GM21381 (cell line): ENCODE measurements at regions not wholly inside any gene's neighbourhood (a gene's known extent, or its start where the extent isn't known, plus 50 kb on each side); places are given as distances from the start of the nearest gene placed in this dataset.

Experiments used
- ATAC-seq: cut with Tn5 transposase; IDR thresholded peaks from one replicate; pipeline ENCODE4 v1.9.1; 2021; ENCODE audit warnings: mild to moderate bottlenecking, moderate library complexity; ENCODE audit not compliant: unreplicated experiment

DNA sequence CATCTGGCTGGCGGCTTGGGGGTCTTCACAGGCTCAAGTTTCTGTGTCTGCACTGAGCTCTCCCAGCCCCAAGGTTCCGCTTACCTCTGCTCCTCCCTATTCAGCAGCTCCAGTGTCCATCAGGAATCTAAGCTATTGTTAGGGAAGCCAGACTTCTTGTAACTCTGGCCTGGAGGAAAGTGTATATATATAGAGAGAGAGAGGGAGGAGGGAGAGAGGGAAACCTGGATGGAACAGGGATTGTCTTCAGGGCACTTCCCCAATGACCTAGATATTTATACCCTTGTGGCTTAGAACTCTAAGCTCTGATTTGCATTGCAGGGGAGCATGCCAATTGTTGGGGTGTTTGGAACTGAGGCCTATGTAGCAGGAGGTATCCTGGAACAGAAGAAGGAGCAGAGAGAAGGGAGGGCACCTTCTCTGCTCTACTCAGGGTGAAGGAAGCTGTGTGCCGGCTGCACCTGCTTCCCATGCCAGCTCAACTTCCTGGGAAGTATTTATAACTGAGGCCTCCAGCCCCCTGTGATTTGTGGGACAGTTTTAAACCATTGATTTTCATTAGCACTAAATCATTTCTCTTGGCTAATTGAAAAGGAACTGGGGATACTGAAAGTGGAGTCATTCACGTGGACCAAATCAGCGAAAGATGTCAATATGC is 70.9 kb downstream of the NAV1 start:
- ATAC-seq: no peak

GRCh38 chr1:201610858-201611257 is 71.9 kb downstream of the NAV1 start:
- ATAC-seq: no peak

DNA sequence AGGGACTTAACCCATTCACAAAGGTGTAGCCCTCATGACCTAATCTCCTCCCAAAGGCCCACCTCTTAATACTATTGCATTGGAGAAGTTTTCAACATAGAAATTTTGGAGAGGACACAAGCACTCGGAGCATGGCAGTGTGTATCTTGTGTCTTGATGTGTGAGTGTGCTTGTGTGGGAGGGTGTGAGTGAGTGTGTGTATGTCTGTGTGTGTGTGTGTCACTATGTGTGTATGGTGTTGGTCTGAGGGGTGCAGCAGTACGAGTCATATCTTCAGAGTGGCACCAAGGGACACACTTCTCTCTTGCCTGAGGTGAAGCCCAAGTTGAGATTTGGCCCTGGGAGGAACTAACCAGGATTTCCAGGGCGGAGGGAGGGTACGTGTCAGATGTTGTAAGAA is 73.7 kb downstream of the NAV1 start:
- no peak for ATAC-seq

DNA sequence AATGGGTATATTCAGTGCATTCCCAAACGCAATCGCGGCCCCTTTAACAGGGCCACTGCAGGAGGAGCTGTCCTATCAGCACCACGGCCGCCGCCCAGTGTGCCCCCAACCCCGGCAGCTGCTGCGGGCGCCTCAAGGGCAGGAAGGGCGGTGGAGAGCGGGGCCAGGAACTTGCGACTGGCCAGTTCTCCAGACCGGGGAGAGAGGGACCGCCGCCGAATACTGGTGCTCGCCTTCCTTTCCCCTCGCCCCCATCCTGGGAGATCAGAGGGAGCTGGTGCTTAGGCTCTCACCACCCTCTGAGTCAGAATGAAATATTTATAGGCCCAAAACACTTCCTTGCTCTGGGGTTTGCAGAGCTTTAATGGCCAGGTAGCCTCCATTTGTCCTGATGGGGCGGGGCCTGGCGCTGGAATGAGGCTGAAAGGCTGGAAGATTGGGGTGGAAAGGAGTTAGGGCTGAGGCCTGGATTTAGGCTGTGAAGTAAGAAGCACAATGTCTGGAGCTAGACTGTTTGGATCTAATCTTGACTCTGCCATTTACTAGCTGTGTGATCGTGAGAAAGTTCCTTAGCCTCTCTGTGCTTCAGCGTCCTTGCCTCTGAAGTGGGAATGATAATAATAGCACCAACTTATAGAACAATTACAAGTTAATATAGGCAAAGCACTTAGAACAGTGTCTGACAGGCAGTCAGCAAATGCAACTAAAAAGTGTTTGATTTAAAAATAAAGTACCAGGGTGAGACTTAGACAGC is 75.5 kb downstream of the NAV1 start:
- no peak for ATAC-seq

GRCh38 chr1:201617157-201617556 is 78.2 kb downstream of the NAV1 start:
- no peak for ATAC-seq

GRCh38 chr1:201618389-201618788 is 79.5 kb downstream of the NAV1 start:
- no peak for ATAC-seq

- no peak for ATAC-seq
Measured at GRCh38 chr1:201618905-201619304, 80.0 kb downstream of the NAV1 start.

- ATAC-seq: no peak
Measured at GRCh38 chr1:201619513-201619912, 80.6 kb downstream of the NAV1 start.

GRCh38 chr1:201622353-201622752 is 83.4 kb downstream of the NAV1 start:
- no peak for ATAC-seq

GRCh38 chr1:201622824-201623223 is 83.9 kb downstream of the NAV1 start:
- ATAC-seq: no peak

GRCh38 chr1:201624741-201625225 is 85.9 kb downstream of the NAV1 start:
- no peak for ATAC-seq

DNA sequence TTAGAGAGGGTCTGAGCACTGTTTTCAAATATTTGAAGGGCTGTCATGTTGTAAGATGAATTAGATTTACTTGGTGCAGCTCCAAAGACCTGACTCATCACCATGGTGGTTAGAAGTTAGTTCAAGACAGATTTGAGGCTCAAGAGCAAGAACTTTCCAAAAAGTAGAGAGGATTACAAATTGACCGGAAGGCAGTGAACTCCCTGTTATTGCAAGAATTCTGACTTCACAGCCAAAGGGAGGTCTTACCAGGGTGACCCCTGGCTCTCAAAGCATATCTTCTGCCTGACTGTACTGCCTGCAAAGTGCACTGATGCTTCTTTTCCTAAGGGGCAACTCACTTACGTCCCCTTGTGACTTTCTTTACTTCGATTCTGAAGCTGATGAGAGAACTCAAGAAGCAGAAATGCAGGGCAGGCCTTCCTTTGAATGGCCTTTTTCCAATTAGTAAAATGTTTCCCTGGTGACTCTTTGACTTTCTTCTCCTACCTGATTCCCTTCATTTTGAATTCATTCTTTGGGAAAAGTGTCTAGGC is 86.4 kb downstream of the NAV1 start:
- no peak for ATAC-seq

DNA sequence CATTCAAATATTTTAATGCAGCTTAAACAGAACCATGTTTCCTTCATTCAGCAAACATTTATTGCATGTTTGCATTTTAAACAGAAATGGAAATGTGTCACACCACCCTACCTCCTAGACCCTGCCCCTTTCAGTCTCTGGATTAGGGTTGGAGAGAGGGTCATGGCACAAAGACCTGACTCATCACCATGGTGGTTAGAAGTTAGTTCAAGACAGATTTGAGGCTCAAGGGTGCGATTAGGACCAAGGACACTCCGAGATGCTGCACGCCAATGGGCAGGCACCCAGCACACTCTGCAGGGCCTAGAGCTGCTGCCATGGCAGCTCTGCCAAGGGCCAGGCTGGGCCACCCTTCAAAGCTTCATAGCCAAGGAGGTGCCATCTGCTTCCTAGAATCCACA is 86.9 kb downstream of the NAV1 start:
- ATAC-seq: no peak

GRCh38 chr1:201626629-201627275 is 87.8 kb downstream of the NAV1 start:
- ATAC-seq: no peak

DNA sequence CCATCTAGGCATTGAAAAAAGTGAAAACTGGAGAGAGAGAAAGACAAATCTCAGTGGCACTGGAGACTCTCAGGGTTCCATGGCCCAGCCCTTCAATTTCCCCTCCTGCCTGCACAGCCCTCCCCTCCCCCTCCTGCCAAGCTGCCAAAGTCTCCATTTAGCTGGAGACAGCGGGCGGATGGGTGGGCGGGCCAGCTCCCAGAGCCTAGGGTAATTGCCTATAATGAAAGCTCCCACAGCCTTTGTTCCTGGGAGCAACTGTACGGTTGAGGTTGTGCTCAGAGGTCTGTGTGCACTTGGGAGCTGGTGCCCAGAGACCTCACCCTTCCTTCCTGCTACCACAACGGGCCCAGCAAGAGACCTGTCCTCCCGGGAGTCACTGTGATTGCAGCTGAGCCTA is 89.6 kb downstream of the NAV1 start:
- no peak for ATAC-seq

GRCh38 chr1:201630582-201630981 is 91.7 kb downstream of the NAV1 start:
- ATAC-seq: no peak

GRCh38 chr1:201631037-201631436 is 92.1 kb downstream of the NAV1 start:
- ATAC-seq: no peak

DNA sequence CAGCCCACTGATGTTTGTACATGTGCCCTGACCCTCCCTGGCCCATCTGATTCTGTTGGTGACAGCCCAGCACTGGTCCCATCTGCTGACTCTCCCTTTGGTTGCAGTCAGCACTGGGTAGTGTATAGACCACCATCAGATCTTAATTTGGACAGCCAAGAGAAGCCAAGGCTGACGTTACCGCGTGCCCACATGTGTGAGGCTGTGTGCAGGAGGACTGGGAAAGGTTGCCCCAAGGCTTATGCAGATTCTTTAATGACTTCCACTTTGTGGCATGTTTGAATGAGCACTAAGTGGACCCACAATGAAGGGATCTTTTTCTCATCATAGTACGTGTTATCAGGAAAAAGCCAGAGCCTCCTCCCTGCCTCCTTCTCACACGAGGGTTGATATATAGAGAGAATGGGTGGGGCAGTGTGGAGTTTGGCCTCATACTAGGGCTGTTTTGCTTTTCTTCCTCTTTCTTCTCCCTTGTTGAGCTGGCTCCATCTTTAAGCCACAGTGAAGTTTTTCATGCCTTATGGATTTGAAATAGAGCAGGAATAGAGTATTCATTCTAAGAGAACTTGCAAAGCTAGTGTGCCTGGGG is 93.5 kb downstream of the NAV1 start:
- ATAC-seq: no peak

DNA sequence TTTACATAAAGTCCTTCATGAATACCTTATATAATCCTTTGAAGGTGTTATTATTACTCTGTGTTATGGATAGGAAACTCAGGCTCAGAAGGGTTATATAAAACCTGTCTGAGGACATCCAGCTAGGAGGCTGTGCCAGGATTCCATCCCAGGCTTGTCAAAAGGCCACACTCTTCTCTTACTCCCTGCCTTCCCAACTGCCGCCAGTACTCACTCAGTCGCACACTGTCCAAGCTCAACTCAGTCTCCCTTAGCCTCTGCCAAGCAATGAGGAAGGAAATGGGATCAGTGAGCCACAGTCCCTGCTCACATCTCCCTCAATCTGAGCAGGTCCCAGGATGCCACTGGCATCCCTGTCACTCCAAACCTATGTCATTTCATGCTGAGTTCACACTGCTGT is 94.4 kb downstream of the NAV1 start:
- ATAC-seq: no peak

GRCh38 chr1:201633811-201634210 is 94.9 kb downstream of the NAV1 start:
- ATAC-seq: no peak

DNA sequence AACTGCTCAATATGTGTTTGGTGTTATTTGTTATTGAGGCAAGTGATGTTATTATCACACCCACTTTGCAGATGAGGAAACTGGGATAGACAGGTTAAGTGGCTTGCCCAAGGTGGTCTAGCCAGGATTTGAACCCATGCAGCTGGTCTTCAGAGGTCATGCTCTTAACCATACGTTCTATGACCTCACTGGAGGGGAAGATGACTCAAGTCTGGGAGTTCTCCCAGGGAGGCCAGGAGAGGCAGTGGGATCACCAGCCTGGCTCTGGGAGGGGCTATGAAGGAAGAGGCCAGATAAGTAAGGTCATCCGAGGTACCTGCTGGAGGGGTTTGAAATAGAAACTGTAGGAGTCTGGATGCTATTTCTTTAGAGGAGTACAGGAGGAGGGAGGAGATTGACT is 95.3 kb downstream of the NAV1 start:
- no peak for ATAC-seq
